ENCODE measurements at regions not wholly inside any gene's neighbourhood (a gene's known extent, or its start where the extent isn't known, plus 50 kb on each side); places are given as distances from the start of the nearest gene placed in this dataset.

GRCh38 chr16:86984343-86984742 is 332.8 kb downstream of the C16orf95 start:
- no peak for DNase-seq

DNA sequence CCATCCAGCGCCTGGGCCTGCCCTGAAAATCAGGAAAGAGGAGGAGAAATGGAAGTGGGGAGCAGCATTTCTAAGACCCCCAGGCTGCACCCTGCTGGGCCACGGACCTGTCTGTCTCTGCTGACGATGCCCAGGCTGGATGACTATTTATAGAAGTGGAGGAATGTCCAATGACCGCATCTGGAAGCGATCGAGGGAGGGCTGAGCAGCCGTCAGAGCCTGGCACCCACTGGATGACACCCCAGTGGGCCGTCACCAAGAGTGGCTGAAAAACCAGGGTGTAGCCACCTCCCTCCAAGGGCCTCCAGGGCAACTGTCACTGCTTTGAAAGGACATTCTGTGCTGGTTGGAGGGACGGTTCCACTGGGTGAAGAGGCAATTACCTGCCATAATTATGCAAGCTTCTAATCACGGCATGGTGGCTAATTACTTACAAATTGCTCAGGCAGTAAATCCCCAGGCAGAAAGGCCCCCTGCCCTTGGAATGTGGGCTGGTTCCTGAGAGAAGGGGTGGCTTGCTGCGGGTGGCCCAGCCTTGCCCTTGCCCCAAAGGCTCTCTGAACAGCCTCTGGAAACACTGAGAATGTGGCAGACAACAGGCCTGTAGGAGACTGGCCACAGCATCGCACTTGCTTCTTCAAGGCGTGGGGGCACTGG is 332.1 kb downstream of the C16orf95 start:
- no peak for DNase-seq

DNA sequence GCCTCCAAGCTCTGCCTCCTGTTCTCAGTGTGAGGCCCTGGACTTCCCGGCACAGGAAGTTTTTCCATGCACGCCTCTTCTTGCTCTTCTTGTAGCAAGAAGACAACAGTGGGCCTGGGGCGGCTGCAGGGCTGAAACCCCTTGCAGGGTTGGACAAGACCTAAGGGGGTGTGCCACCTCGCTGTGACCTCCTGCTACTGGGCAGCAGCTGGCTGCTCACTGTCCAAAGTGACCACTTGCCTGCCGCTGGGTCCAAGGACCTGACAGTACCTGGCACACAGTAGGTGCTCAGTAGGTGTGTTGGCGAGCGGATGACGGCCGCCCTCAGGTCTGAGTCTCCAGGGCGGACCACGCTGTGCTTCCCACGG is 331.6 kb downstream of the C16orf95 start:
- DNase-seq: no peak

DNA sequence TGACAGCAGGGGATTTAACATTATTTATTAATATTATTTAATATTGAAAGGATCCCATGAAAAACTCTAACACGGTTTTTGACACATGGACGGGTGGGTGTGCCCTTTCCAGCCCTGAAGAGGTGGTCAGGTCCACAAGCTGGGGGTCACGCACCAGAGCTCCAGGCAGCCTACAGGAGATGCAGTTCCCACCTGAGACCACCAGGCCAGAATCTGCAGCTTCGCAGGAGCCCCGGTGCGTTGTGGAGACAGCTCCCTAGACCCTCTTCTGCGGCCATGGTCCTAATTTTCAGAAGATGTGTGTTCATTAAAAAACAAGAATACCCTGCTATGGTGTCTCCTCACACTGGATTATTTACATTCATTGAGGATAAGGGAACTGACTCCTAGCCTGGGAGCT is 331.1 kb downstream of the C16orf95 start:
- DNase-seq: no peak

DNA sequence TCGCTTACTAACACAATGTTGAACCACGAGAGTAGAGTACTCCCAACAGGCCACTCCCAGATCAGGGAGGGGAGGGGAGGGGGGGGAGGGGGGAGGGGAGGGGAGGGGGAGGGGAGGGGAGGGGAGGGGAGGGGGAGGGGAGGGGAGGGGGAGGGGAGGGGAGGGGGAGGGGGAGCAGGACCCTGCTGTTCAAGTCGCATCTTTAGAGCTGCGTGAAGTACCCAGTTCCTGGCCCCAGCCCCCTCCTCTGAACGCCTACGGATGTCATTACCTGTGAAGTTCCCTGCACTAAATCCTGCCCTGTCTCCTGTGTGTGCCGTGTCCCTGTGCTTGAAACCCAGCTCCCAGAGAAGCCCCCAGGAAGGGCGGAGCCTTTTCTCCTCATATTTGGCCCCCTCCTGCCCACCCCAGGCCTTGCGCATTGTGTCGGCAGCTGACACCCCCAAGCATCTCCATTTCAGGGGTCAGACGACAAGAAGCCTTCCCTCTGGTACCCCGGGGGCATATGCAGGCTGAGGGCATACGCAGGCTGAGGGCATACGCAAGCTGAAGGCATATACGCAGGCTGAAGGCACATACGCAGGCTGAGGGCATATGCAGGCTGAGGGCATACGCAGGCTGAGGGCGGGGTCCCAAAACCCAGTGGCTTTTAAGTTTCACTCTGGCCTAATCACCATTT is 330.2 kb downstream of the C16orf95 start:
- DNase-seq: no peak

- no peak for DNase-seq
Measured at GRCh38 chr16:86987746-86988670, 329.2 kb downstream of the C16orf95 start.

DNA sequence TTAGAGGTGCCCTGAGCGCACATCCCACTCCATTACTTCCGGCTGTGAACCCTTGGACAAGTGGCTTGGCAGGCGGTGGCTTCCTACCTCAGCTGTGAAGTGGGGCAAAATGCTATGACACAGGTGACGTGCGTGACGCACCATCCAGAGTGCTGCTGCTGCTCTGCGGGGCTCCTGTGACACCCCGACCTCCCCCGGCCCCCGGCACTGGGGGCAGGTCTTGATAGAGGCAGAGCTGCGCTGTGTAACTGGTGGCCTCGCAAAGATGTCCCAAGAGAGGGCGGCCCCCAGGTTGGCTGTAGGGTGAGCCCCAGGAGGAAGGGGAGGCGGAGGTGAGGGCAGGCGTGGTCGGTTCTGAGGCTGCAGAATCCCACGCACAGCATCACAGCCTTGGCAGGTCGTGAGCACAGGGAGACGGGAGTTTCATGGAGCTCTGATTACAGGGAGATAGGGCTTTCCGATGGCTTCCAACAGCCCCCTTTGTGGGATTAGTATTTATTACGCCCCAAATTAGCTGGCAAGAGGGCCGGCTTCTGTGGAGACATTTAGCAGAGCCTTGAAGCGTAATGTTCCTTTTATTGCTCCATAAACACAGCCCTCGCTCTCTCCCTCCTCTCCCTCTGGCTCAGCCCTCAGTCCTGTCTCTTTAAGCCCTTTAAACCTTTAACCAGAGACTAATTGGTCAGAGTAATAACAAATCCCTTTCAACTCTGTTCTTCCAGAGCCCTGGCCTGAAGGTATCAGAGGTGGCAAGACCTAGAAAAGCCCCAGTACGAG is 328.1 kb downstream of the C16orf95 start:
- DNase-seq: no peak

DNA sequence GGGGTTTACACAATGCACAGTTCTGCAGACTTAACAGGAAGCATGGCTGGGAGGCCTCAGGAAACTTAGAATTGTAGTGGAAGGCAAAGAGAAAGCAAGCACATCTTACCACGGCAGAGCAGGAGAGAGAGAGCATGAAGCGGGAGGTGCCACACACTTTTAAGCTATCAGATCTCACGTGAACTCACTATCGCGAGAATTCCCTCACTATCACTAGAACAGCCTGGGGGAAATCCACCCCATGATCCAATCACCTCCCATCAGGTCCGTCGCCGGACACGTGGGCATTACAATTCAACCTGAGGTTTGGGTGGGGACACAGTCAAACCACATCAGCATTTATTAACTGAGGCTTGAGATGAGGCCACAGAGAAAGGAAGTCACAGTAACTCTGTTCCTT is 326.7 kb downstream of the C16orf95 start:
- no peak for DNase-seq

DNA sequence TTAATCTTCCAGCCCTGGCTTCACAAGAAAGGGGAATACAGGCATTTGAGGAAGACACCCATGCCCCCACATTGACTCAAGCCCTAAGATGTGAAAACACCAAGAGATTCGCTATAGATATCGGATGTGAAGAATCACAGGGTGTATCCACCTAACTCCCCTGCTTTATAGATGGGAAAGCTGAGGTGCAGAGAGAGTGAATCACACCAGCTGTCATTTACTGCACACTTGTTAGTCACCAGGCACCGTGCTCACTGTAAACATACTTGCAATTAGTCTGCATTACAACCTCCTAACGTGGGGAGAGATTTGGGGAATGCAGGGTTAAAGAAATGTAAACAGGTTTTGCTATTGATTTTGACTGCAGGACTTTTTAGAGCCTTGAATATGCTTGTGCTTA is 325.5 kb downstream of the C16orf95 start:
- DNase-seq: no peak

- no peak for DNase-seq
Measured at GRCh38 chr16:86992587-86992986, 324.6 kb downstream of the C16orf95 start.

GRCh38 chr16:86993426-86994110 is 323.6 kb downstream of the C16orf95 start:
- DNase-seq: no peak

DNA sequence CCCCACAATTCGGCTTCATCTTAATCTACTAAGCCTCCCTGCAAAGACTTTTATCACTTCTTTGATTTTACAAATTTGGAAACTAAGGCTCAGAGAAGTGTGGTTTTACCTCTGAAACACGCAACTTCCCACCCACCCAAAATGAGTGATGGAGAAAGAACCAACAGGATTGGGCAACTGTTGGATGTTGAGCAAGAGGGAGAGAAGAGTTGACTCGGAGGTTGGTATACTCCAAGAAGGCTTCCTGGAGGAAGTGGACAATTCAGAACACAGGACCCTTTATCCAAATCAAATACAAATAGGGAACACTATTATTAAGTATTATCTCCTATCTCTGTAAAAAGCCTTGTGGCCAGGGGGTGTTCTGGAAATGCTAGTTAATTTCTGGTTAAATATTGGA is 323.0 kb downstream of the C16orf95 start:
- DNase-seq: peak in 2 of 4 experiments; percentile 10 to 36

GRCh38 chr16:86994651-86995171 is 322.5 kb downstream of the C16orf95 start:
- peak in 2 of 4 experiments; percentile 11 to 21 for DNase-seq

GRCh38 chr16:86995456-86995855 is 321.7 kb downstream of the C16orf95 start:
- no peak for DNase-seq

GRCh38 chr16:86996081-86996480 is 321.1 kb downstream of the C16orf95 start:
- no peak for DNase-seq

- DNase-seq: no peak
Measured at GRCh38 chr16:86997058-86997457, 320.1 kb downstream of the C16orf95 start.

DNA sequence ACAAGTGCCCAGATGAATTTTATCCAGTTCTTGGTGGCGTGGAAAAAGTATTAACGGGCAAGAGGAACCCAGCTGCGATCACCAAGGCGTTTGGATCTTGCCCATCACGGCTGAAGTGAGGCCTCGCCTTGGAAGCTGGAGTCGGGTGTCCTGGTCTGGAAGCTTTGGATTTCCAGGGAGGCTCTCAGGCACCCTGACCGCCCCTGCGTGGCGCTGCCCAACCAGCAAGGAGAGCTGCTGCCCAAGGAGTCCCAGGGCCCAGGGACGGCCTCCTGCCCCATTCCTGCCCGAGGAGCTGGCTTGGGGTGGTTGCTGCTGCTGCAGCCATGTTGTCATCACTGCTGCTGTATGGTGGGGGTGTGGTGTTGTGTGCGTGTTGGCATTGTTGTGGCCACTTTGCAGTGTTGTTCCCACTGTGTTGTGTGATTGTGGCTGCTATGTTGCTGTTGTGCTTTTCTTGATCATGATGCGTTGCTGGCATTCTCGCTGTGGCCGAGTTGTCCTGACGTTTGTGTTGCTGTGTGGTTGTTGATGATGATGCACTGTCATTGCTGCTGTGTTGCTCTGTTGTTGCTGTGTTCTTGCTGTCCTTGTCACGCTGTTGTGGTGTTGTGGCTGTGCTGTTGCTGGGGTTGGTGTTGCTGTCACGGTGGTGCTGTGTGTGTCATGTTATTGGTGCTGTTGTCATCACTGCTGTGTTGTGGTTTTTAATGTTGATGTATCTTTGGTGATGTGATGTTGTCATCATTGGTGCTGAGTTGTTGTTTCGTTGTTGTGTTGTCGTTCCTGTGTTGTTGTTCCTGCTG is 318.8 kb downstream of the C16orf95 start:
- DNase-seq: no peak

- DNase-seq: no peak
Measured at GRCh38 chr16:87000001-87000400, 317.2 kb downstream of the C16orf95 start.

DNA sequence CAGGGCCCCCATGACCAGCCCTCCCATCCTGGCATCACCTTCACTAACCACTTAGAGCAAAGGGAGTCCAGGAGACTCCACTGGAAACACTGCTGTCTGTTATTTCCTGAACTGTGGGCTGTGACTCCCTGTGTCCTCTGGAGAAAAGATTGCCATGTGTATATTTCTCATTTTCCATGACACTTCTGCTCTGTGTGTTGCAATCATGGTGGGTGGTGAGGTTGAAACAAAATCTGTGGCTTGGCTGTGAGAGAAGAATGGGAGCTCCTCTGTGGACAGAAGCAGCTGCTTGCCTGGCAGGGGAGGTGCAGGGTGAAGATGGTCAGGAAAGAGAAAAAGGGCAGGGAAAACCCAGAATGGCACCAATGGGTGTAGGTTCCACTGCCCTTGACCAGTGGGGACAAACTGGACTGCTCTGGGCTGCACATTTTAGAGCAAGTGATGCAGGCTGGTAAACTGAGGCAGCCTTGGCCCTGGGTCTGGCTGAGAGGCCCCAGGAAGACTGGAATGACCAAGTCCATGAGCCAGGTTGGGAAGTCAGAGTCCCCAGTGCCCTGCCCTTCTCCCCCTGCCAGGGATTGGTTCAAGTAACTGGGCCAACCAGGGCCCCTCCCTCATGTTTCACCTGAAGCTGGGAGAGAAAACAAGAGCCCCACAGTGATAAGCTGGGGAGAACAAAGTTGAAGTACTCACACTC is 314.3 kb downstream of the C16orf95 start:
- DNase-seq: peak; percentile 48 to 70 (median 58)

DNA sequence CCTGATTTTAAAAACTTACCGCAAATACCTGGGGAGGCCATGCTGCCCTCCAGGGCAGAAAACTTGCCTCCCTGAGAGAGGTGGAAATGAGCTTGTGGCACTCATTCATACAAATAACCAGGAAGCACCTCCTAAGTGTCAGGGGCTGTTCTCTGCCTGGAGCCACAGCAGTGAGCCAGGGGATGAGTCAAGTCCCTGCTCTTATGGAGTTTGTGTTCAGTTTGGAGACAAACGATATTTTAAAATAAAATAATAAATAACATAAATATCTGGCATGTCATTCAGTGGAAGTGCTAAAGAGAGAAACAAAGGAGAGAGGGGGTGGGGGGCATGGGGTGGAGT is 313.8 kb downstream of the C16orf95 start:
- no peak for DNase-seq

Data from suppressor macrophage (primary cell).